Pulmonary artery endothelial cell (primary cell): ENCODE measurements at regions not wholly inside any gene's neighbourhood (a gene's known extent, or its start where the extent isn't known, plus 50 kb on each side); places are given as distances from the start of the nearest gene placed in this dataset.
"Not testable (repeated sequence)": the region's sequence is repeated elsewhere in the genome, so short reads cannot be mapped to it uniquely, and the experiment has no call there.

Source experiments
- DNase-seq: peaks from one replicate; pipeline ENCODE4 v3.0.0-alpha.2; 2011; ENCODE audit warnings: low read depth, low spot score

GRCh38 chr10:64182671-64183070 is 661.5 kb downstream of the REEP3 start:
- DNase-seq: no peak

GRCh38 chr10:64191286-64191685 is 670.1 kb downstream of the REEP3 start:
- DNase-seq: no peak

- no peak for DNase-seq
Observed at GRCh38 chr10:64196638-64197315, 675.6 kb downstream of the REEP3 start.

GRCh38 chr10:64201936-64202335 is 680.7 kb downstream of the REEP3 start:
- DNase-seq: no peak

GRCh38 chr10:64204504-64204903 is 683.3 kb downstream of the REEP3 start:
- DNase-seq: not testable (repeated sequence)

GRCh38 chr10:64206409-64206808 is 685.2 kb downstream of the REEP3 start:
- DNase-seq: no peak

- DNase-seq: no peak
Observed at GRCh38 chr10:64209561-64209960, 688.4 kb downstream of the REEP3 start.

GRCh38 chr10:64210211-64210610 is 689.0 kb downstream of the REEP3 start:
- DNase-seq: no peak

- DNase-seq: no peak
Observed at GRCh38 chr10:64211466-64211865, 690.3 kb downstream of the REEP3 start.

GRCh38 chr10:64215088-64215487 is 693.9 kb downstream of the REEP3 start:
- no peak for DNase-seq

- no peak for DNase-seq
Observed at GRCh38 chr10:64219271-64220025, 698.2 kb downstream of the REEP3 start.

GRCh38 chr10:64234489-64234888 is 713.3 kb downstream of the REEP3 start:
- DNase-seq: no peak

GRCh38 chr10:64257704-64258103 is 736.5 kb downstream of the REEP3 start:
- DNase-seq: no peak

GRCh38 chr10:64261092-64261491 is 739.9 kb downstream of the REEP3 start:
- no peak for DNase-seq

GRCh38 chr10:64261676-64262075 is 740.5 kb downstream of the REEP3 start:
- no peak for DNase-seq

GRCh38 chr10:64265961-64266360 is 744.8 kb downstream of the REEP3 start:
- DNase-seq: no peak

- no peak for DNase-seq
Observed at GRCh38 chr10:64271508-64271907, 750.3 kb downstream of the REEP3 start.

GRCh38 chr10:64271983-64272382 is 750.8 kb downstream of the REEP3 start:
- DNase-seq: no peak

- DNase-seq: no peak
Observed at GRCh38 chr10:64275001-64275400, 753.8 kb downstream of the REEP3 start.

GRCh38 chr10:64275774-64276173 is 754.6 kb downstream of the REEP3 start:
- DNase-seq: no peak

GRCh38 chr10:64277536-64277935 is 756.3 kb downstream of the REEP3 start:
- no peak for DNase-seq

GRCh38 chr10:64283621-64284020 is 762.4 kb downstream of the REEP3 start:
- no peak for DNase-seq

- no peak for DNase-seq
Observed at GRCh38 chr10:64286533-64286932, 765.3 kb downstream of the REEP3 start.
